ENCODE measurements at regions not wholly inside any gene's neighbourhood (a gene's known extent, or its start where the extent isn't known, plus 50 kb on each side); places are given as distances from the start of the nearest gene placed in this dataset. TPM values are rescaled to one million over a fixed set of nuclear protein-coding genes. Genes with fewer than 3 reads are reported as not detected.

DNA sequence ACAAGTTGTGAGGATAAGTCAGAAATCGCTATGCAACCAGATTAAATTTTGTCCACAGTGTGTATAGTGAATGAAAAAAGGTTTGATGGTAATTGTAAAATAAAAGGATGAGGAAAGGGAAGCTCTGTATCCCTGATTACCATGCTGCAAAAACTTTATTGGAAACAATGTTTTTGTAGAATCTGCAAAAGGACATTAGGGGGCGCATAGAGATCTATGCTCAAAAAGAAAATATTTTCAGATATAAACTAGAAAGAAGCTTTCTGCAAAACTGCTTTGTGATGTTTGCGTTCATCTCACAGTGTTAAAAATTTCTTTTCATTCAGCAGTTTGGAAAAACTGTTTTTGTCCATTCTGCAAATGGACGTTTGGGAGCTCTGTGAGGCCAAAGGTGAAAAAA lies 390.5 kb downstream of the OR4C45 start:
- Histone ChIP-seq H3K4me1 (no peaks in the 10 kb centered on the region), H3K27me3 (no peaks in the 10 kb centered on the region), H3K36me3 (replicated peaks in 1 of 2; ENCODE audit: insufficient read depth in 1 of 2, low read depth in 2 of 2) (no peaks in the 10 kb centered on the region), H3K9me3 (no peaks in the 10 kb centered on the region), H3K27ac (no peak overlapping the region), H3K4me3 (no peak overlapping the region)
- ATAC-seq = no peak
- WGBS, 2 donors = 34 to 35% methylated on average over 4 of the region's 4 CpGs
- no peak for TF ChIP-seq POLR2A (IDR thresholded peaks at IDR 0.05)
- TF ChIP-seq, protein P1, sequence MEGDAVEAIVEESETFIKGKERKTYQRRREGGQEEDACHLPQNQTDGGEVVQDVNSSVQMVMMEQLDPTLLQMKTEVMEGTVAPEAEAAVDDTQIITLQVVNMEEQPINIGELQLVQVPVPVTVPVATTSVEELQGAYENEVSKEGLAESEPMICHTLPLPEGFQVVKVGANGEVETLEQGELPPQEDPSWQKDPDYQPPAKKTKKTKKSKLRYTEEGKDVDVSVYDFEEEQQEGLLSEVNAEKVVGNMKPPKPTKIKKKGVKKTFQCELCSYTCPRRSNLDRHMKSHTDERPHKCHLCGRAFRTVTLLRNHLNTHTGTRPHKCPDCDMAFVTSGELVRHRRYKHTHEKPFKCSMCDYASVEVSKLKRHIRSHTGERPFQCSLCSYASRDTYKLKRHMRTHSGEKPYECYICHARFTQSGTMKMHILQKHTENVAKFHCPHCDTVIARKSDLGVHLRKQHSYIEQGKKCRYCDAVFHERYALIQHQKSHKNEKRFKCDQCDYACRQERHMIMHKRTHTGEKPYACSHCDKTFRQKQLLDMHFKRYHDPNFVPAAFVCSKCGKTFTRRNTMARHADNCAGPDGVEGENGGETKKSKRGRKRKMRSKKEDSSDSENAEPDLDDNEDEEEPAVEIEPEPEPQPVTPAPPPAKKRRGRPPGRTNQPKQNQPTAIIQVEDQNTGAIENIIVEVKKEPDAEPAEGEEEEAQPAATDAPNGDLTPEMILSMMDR (IDR thresholded peaks at IDR 0.05) = no peak
- no peak for DNase-seq
- intact Hi-C loops (cut with DNase I) = no loop called here

Small RNA genes in the stretch of these regions (small RNA-seq; reads per million reads assigned to genes)
- gene AC109635.3 = not detected

All from body of pancreas (tissue), 4 donors.